ENCODE measurements at regions not wholly inside any gene's neighbourhood (a gene's known extent, or its start where the extent isn't known, plus 50 kb on each side); places are given as distances from the start of the nearest gene placed in this dataset.
"Not testable (repeated sequence)": the region's sequence is repeated elsewhere in the genome, so short reads cannot be mapped to it uniquely, and the experiment has no call there.

DNA sequence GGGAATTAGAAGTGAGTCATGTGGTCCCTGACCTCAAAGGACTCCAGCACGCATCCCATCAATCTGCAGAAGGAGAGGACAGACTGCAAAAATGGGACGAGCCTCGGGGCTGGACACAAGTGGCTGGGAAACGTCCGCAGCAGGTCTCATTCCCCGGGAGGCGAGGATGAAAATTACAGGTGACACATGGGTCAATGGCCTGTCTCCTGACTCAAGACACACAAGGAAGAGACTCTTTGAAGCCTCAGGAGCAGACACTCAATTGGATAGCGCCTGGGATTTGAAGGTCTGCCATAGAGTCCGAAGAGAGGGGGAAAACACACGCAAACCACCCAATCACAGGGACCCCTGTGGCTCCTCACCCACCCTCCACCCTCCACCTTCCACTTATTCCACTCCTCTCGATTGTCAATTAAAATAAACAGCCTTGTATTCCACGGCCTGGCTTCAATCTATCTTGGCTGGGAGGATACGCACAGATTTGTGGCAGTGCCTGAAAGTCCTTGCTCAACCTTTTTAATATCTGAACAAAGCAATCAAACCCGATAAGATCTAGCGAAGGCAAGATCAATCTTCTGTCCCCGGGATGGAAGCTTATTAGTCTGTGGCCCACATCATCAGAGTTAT lies 101.8 kb upstream of the CADM1 start:
- H3K4me3 ChIP-seq = no peak overlapping the region
- H3K36me3 ChIP-seq = no peaks in the 10 kb centered on the region
- H3K27me3 ChIP-seq = peaks cover 0 to 8% of the 10 kb centered on the region in 2 donors
- no peak for TF ChIP-seq CTCF (IDR thresholded peaks at IDR 0.05)
- peaks cover 0 to 23% (median 16%) of the 10 kb centered on the region in 4 donors for H3K4me1 ChIP-seq
- no peaks in the 10 kb centered on the region for H3K9me3 ChIP-seq
- no peak for DNase-seq
- no peak overlapping the region for H3K27ac ChIP-seq
- intact Hi-C loops (cut with DNase I; ENCODE audit: low total_unique reads) = no loop called here

- H3K9me3 ChIP-seq; intact Hi-C loops (cut with DNase I; ENCODE audit: low total_unique reads); DNase-seq: not testable (repeated sequence)
These were observed 101.2 kb upstream of the CADM1 start for GRCh38 chr11:115605397-115605796.

DNA sequence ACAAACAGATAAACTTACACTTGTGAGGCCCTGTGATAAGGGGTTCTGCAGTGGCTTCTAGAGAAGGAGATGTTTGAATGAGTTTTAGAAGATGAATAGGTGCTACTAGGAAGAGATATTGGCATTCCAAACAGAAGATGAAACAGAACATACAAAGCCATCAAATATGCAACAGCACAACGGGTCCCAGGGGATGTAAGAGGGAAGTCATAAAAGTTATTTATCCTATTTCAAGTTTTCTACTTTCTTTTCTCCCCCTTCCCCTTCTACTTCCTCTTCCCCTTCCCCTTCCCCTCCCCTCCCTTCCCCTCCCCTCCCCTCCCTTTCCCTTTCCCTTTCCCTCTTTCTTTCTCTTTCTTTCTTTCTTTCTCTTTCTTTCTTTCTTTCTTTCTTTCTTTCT lies 94.9 kb upstream of the CADM1 start:
- no peak overlapping the region for H3K4me3 ChIP-seq
- TF ChIP-seq CTCF (IDR thresholded peaks at IDR 0.05) = no peak
- DNase-seq = no peak
- no peaks in the 10 kb centered on the region for H3K9me3 ChIP-seq
- H3K36me3 ChIP-seq = no peaks in the 10 kb centered on the region
- H3K27ac ChIP-seq = no peak overlapping the region
- no peaks in the 10 kb centered on the region for H3K4me1 ChIP-seq
- no peaks in the 10 kb centered on the region for H3K27me3 ChIP-seq
- intact Hi-C loops (cut with DNase I; ENCODE audit: low total_unique reads) = no loop called here

More at GRCh38 chr11:115605397-115605796, 101.2 kb upstream of the CADM1 start:
- H3K4me1 ChIP-seq = peaks cover 0 to 23% (median 16%) of the 10 kb centered on the region in 4 donors
- not testable (repeated sequence) for H3K27me3 ChIP-seq, H3K36me3 ChIP-seq, H3K27ac ChIP-seq, H3K4me3 ChIP-seq

GRCh38 chr11:115598257-115598901 lies 94.2 kb upstream of the CADM1 start:
- Histone ChIP-seq H3K9me3 (no peaks in the 10 kb centered on the region), H3K4me1 (no peaks in the 10 kb centered on the region), H3K27me3 (no peaks in the 10 kb centered on the region), H3K4me3 (no peak overlapping the region), H3K36me3 (no peaks in the 10 kb centered on the region), H3K27ac (no peak overlapping the region)
- TF ChIP-seq CTCF (IDR thresholded peaks at IDR 0.05) = no peak
- no peak for DNase-seq
- intact Hi-C loops (cut with DNase I; ENCODE audit: low total_unique reads) = no loop called here

- H3K4me1 ChIP-seq = no peaks in the 10 kb centered on the region
- no peaks in the 10 kb centered on the region for H3K9me3 ChIP-seq
- no peaks in the 10 kb centered on the region for H3K36me3 ChIP-seq
- H3K4me3 ChIP-seq = no peak overlapping the region
- no peak overlapping the region for H3K27ac ChIP-seq
- no peak for TF ChIP-seq CTCF (IDR thresholded peaks at IDR 0.05)
- no peaks in the 10 kb centered on the region for H3K27me3 ChIP-seq
- intact Hi-C loops (cut with DNase I; ENCODE audit: low total_unique reads) = no loop called here
- DNase-seq = no peak
These were observed 87.2 kb upstream of the CADM1 start for GRCh38 chr11:115591380-115591779.

- no peaks in the 10 kb centered on the region for H3K36me3 ChIP-seq
- no peaks in the 10 kb centered on the region for H3K9me3 ChIP-seq
- TF ChIP-seq CTCF (IDR thresholded peaks at IDR 0.05) = no peak
- H3K4me3 ChIP-seq = no peak overlapping the region
- H3K27me3 ChIP-seq = no peaks in the 10 kb centered on the region
- DNase-seq = no peak
- H3K4me1 ChIP-seq = no peaks in the 10 kb centered on the region
- no peak overlapping the region for H3K27ac ChIP-seq
- intact Hi-C loops (cut with DNase I; ENCODE audit: low total_unique reads) = no loop called here
These were observed 86.0 kb upstream of the CADM1 start for GRCh38 chr11:115590254-115590653.
